ENCODE measurements at regions not wholly inside any gene's neighbourhood (a gene's known extent, or its start where the extent isn't known, plus 50 kb on each side); places are given as distances from the start of the nearest gene placed in this dataset.

GRCh38 chr1:34668063-34668462 is 86.8 kb upstream of the GJB5 start:
- no peak overlapping the region for H3K4me3 ChIP-seq (ENCODE audit: low read depth in 2 of 2, low read length in 2 of 2)
- in situ Hi-C loops (cut with HindIII; ENCODE audit: low pct_unique_long_range_greater_than_20kb, low sequenced_read_pairs) (no loop called here), intact Hi-C loops (cut with micrococcal nuclease; ENCODE audit: unreplicated experiment) (no loop called here)
- H3K9me3 ChIP-seq (ENCODE audit: control insufficient read depth, insufficient read depth, low read depth, low read length) = no peaks in the 10 kb centered on the region
- no peak overlapping the region for H3K27ac ChIP-seq (ENCODE audit: low read length)
- H3K27me3 ChIP-seq (ENCODE audit: control insufficient read depth, insufficient read depth, low read length) = peaks cover 3% of the 10 kb centered on the region; the same call in 1 of the 2 replicates
- no peaks in the 10 kb centered on the region for H3K36me3 ChIP-seq (ENCODE audit: control insufficient read depth, insufficient read depth, low read length)
- TF ChIP-seq POLR2AphosphoS5 (IDR thresholded peaks at IDR 0.05; ENCODE audit: low read depth, low read length) (no peak), TCF7L2 (IDR thresholded peaks at IDR 0.05; ENCODE audit: low read depth, low read length) (no peak), CTCF (IDR thresholded peaks at IDR 0.05) (no peak), SIN3A (IDR thresholded peaks at IDR 0.05; ENCODE audit: borderline replicate concordance, insufficient read depth, low read depth, low read length) (no peak), REST (IDR thresholded peaks at IDR 0.05; ENCODE audit: insufficient read depth in 1 of 2, low read depth in 2 of 2, low read length in 1 of 2) (no peak)
- DNase-seq (ENCODE audit: low read depth, low spot score) = no peak
- H3K4me1 ChIP-seq (ENCODE audit: control insufficient read depth, insufficient read depth, low read length) = no peaks in the 10 kb centered on the region
- CTCF ChIA-PET = no interaction called here
- no peak for ATAC-seq
- POLR2A ChIA-PET = no interaction called here
- no TSS peak for BruUV-seq (replicated peaks)

GRCh38 chr1:34670982-34671381 is 83.9 kb upstream of the GJB5 start:
- TF ChIP-seq CTCF (IDR thresholded peaks at IDR 0.05) (no peak), REST (IDR thresholded peaks at IDR 0.05; ENCODE audit: insufficient read depth in 1 of 2, low read depth in 2 of 2, low read length in 1 of 2) (no peak), TCF7L2 (IDR thresholded peaks at IDR 0.05; ENCODE audit: low read depth, low read length) (no peak), POLR2AphosphoS5 (IDR thresholded peaks at IDR 0.05; ENCODE audit: low read depth, low read length) (no peak), SIN3A (IDR thresholded peaks at IDR 0.05; ENCODE audit: borderline replicate concordance, insufficient read depth, low read depth, low read length) (no peak)
- no peak for ATAC-seq
- Histone ChIP-seq H3K4me3 (ENCODE audit: low read depth in 2 of 2, low read length in 2 of 2) (no peak overlapping the region), H3K4me1 (ENCODE audit: control insufficient read depth, insufficient read depth, low read length) (no peaks in the 10 kb centered on the region), H3K9me3 (ENCODE audit: control insufficient read depth, insufficient read depth, low read depth, low read length) (no peaks in the 10 kb centered on the region), H3K36me3 (ENCODE audit: control insufficient read depth, insufficient read depth, low read length) (no peaks in the 10 kb centered on the region), H3K27me3 (ENCODE audit: control insufficient read depth, insufficient read depth, low read length) (no peaks in the 10 kb centered on the region), H3K27ac (ENCODE audit: low read length) (no peak overlapping the region)
- in situ Hi-C loops (cut with HindIII; ENCODE audit: low pct_unique_long_range_greater_than_20kb, low sequenced_read_pairs) (no loop called here), intact Hi-C loops (cut with micrococcal nuclease; ENCODE audit: unreplicated experiment) (no loop called here)
- BruUV-seq (replicated peaks) = no TSS peak
- CTCF ChIA-PET = no interaction called here
- POLR2A ChIA-PET = no interaction called here
- DNase-seq (ENCODE audit: low read depth, low spot score) = no peak

Data from Panc1 (cell line).